K562 (cell line): ENCODE measurements at regions not wholly inside any gene's neighbourhood (a gene's known extent, or its start where the extent isn't known, plus 50 kb on each side); places are given as distances from the start of the nearest gene placed in this dataset.

Experiments used
- ATAC-seq: fragments of 200-7000 bp; cut with Tn5 transposase; 3 replicates; pipeline ENCODE4 v1.9.1; 2020; ENCODE audit warnings: moderate library complexity
- BruUV-seq: library from RNA; stranded (reverse); fragments of 400-500 nt; replicated peaks from 2 replicates; lab custom pipeline; 2021; lab: Mats Ljungman, UMichigan
- CTCF ChIA-PET: fragments of 300-600 bp; formaldehyde crosslinking; extraction: SDS; loops from one replicate; lab custom pipeline; 2021; ENCODE audit warnings: low intra/inter-chr PET ratio; lab: Yijun Ruan, JAX
- POLR2A ChIA-PET: fragments of 300-600, 350-650 bp; sonication (Branson Sonifier 250); formaldehyde crosslinking; extraction: SDS; loops from one replicate; lab custom pipeline; 2021; ENCODE audit warnings: antibody characterized with exemption, inconsistent platforms; lab: Yijun Ruan, JAX
- DNase-seq, 4 experiments: peaks; one replicate each; pipeline versions ENCODE4 v3.0.0 to v3.0.0-alpha.2; 2011 to 2018; ENCODE audit warnings: low spot score in 3 of 4, mixed read lengths in 3 of 4; ENCODE audit errors: extremely low read depth in 1 of 4
- FAIRE-seq: peaks from 2 replicates; lab custom pipeline; 2011; peaks lifted over from hg19 to GRCh38; lab: Jason Lieb, UNC
- H2AFZ ChIP-seq: 2 replicates; pipeline ENCODE4 v1.6.0; 2011; ENCODE audit warnings: low read depth, low read length, control low read depth, inconsistent platforms
- H3K27ac ChIP-seq: fragments of 200-600 bp; 3 replicates; pipeline ENCODE4 v1.8.0; 2011; ENCODE audit warnings: low read depth, mild to moderate bottlenecking, control low read depth, inconsistent platforms, low read length, moderate library complexity, mixed read lengths; ENCODE audit errors: extremely low read depth
- H3K27me3 ChIP-seq, 2 experiments: fragments of 300-600 bp in 1 of 2; 2 replicates in 1 of 2; 3 replicates in 1 of 2; pipeline versions ENCODE4 v1.6.0 to v1.8.0; 2011; ENCODE audit warnings: inconsistent platforms in 2 of 2, low read length in 2 of 2, mild to moderate bottlenecking in 1 of 2, mixed read lengths in 1 of 2, moderate library complexity in 1 of 2; ENCODE audit not compliant: control insufficient read depth in 2 of 2, insufficient read depth in 2 of 2
- H3K36me3 ChIP-seq: fragments of 300-600 bp; 3 replicates; pipeline ENCODE4 v1.8.0; 2011; ENCODE audit warnings: mild to moderate bottlenecking, low read length, inconsistent platforms; ENCODE audit not compliant: control insufficient read depth, insufficient read depth
- H3K4me1 ChIP-seq, 2 experiments: fragments of 200-600 bp in 1 of 2; replicated peaks in 1 of 2; 2 replicates in 1 of 2; 3 replicates in 1 of 2; pipeline versions ENCODE4 v1.5.1 to v1.8.0; 2011; ENCODE audit warnings: inconsistent platforms in 2 of 2, low read length in 2 of 2, mild to moderate bottlenecking in 1 of 2, mixed read lengths in 1 of 2, moderate library complexity in 1 of 2; ENCODE audit not compliant: control insufficient read depth in 2 of 2, insufficient read depth in 2 of 2
- H3K4me2 ChIP-seq: 2 replicates; pipeline ENCODE4 v1.6.1; 2011; ENCODE audit warnings: low read length, control low read depth, inconsistent platforms, mixed read lengths; ENCODE audit not compliant: insufficient read depth
- H3K4me3 ChIP-seq: fragments of 200-600 bp; sonication (generic), shearing (Covaris generic); 2 replicates; pipeline ENCODE4 v1.5.1; 2016; ENCODE audit warnings: control low read depth, inconsistent platforms
- H3K79me2 ChIP-seq: fragments of 200-600 bp; 3 replicates; pipeline ENCODE4 v1.8.0; 2011; ENCODE audit warnings: low read length, inconsistent platforms; ENCODE audit not compliant: control insufficient read depth, insufficient read depth
- H3K9ac ChIP-seq, 2 experiments: 2 replicates each; pipeline versions ENCODE4 v1.6.0 to v1.6.1; 2011; ENCODE audit warnings: low read depth in 2 of 2, low read length in 2 of 2, control low read depth in 1 of 2, inconsistent platforms in 1 of 2, mild to moderate bottlenecking in 1 of 2, mixed read lengths in 1 of 2; ENCODE audit not compliant: insufficient read depth in 1 of 2
- H3K9me1 ChIP-seq: one replicate; pipeline ENCODE4 v1.6.0; 2011; ENCODE audit warnings: inconsistent platforms, mild to moderate bottlenecking, low read length, moderate library complexity; ENCODE audit not compliant: control insufficient read depth, insufficient read depth
- H3K9me3 ChIP-seq: replicated peaks from 2 replicates; pipeline ENCODE4 v1.5.1; 2011; ENCODE audit warnings: low read depth, low read length, inconsistent platforms; ENCODE audit not compliant: control insufficient read depth, insufficient read depth
- H4K20me1 ChIP-seq: replicated peaks from 2 replicates; pipeline ENCODE4 v1.6.1; 2011; ENCODE audit warnings: low read length, inconsistent platforms, mixed read lengths; ENCODE audit not compliant: control insufficient read depth, insufficient read depth
- LEF1 ChIP-seq: fragments of 450-650 bp; IDR thresholded peaks from 2 replicates; pipeline ENCODE4 v1.6.1; 2016; ENCODE audit warnings: mild to moderate bottlenecking
- PRPF4 ChIP-seq: fragments of 200-400 bp; formaldehyde crosslinking; IDR thresholded peaks from one replicate; pipeline ENCODE4 v1.6.1; 2017; ENCODE audit warnings: low read length, low read depth, mild to moderate bottlenecking; ENCODE audit not compliant: insufficient read depth, poor library complexity, severe bottlenecking
- SMARCC2 ChIP-seq: fragments of 450-650 bp; IDR thresholded peaks from 2 replicates; pipeline ENCODE4 v1.6.1; 2017; ENCODE audit warnings: antibody characterized with exemption, moderate library complexity, mild to moderate bottlenecking, low read depth
- TAF15 ChIP-seq: fragments of 200-400 bp; formaldehyde crosslinking; IDR thresholded peaks from 2 replicates; pipeline ENCODE4 v1.6.1; 2017; ENCODE audit warnings: mild to moderate bottlenecking, low read depth, low read length, moderate library complexity
- ZNF124 ChIP-seq: sonication (generic); formaldehyde crosslinking; IDR thresholded peaks from 2 replicates; pipeline ENCODE4 v1.8.1; 2022; ENCODE audit warnings: missing genetic modification reagents
- ZNF175 ChIP-seq: fragments of 200-800 bp; sonication (Bioruptor generic); IDR thresholded peaks from 2 replicates; pipeline ENCODE4 v1.6.1; 2016; ENCODE audit warnings: low read depth, mild to moderate bottlenecking, missing genetic modification characterization, missing compliant biosample characterization
- WGBS: fragments of 100-300 bp; shearing (Covaris generic); methylation state at CpG from one replicate; pipeline ENCODE4 v1.1.6; 2016; ENCODE audit warnings: low coverage, mixed read lengths; ENCODE audit not compliant: insufficient coverage; ENCODE audit errors: missing lambda C conversion rate; 5-methylcytosine and 5-hydroxymethylcytosine counted together
- in situ Hi-C: fragments of 300-500 bp; cut with MboI; formaldehyde crosslinking; loops from 4 replicates; pipeline ENCODE4 v1.15.0; 2018; ENCODE audit warnings: inconsistent platforms, mixed read lengths
- intact Hi-C: fragments of 100-400 bp; cut with micrococcal nuclease; formaldehyde crosslinking; loops from 2 replicates; pipeline ENCODE4 v1.14.2; 2022
- TF ChIP-seq, protein P1 (sequence below): conservative IDR thresholded peaks from 2 replicates; pipeline ENCODE4 v1.6.1; 2011; ENCODE audit warnings: low read depth, mild to moderate bottlenecking, low read length; ENCODE audit not compliant: control insufficient read depth
- TF ChIP-seq, protein P2 (sequence below): sonication (generic); formaldehyde crosslinking; IDR thresholded peaks from 2 replicates; pipeline ENCODE4 v1.5.0; 2020; ENCODE audit warnings: missing genetic modification reagents

GRCh38 chr6:79812195-79812594 lies 135.2 kb downstream of the ELOVL4 start:
- FAIRE-seq (no peak), DNase-seq (no peak)
- H3K27me3 ChIP-seq = peaks cover 5 to 6% of the 10 kb centered on the region in 2 experiments; a peak in 2 of 5 replicates
- no peak overlapping the region for H2AFZ ChIP-seq
- H3K9me3 ChIP-seq = no peaks in the 10 kb centered on the region
- H3K9me1 ChIP-seq = no peaks in the 10 kb centered on the region
- H3K79me2 ChIP-seq = no peaks in the 10 kb centered on the region
- H3K4me1 ChIP-seq = no peaks in the 10 kb centered on the region
- H3K27ac ChIP-seq = no peak overlapping the region
- TF ChIP-seq, protein P1, sequence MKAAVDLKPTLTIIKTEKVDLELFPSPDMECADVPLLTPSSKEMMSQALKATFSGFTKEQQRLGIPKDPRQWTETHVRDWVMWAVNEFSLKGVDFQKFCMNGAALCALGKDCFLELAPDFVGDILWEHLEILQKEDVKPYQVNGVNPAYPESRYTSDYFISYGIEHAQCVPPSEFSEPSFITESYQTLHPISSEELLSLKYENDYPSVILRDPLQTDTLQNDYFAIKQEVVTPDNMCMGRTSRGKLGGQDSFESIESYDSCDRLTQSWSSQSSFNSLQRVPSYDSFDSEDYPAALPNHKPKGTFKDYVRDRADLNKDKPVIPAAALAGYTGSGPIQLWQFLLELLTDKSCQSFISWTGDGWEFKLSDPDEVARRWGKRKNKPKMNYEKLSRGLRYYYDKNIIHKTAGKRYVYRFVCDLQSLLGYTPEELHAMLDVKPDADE = no peak
- TF ChIP-seq PRPF4 = no peak
- no peak for TF ChIP-seq SMARCC2
- no peak for TF ChIP-seq LEF1
- no peak for TF ChIP-seq ZNF175 (CRISPR knock-in tag)
- TF ChIP-seq TAF15 = no peak
- TF ChIP-seq ZNF124 (CRISPR knock-in tag) = no peak
- TF ChIP-seq, protein P2, sequence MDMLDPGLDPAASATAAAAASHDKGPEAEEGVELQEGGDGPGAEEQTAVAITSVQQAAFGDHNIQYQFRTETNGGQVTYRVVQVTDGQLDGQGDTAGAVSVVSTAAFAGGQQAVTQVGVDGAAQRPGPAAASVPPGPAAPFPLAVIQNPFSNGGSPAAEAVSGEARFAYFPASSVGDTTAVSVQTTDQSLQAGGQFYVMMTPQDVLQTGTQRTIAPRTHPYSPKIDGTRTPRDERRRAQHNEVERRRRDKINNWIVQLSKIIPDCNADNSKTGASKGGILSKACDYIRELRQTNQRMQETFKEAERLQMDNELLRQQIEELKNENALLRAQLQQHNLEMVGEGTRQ = no peak
- TF ChIP-seq, all 486 proteins: peak for 0
- intact Hi-C loops (loop anchor here (1.0 kb wide), 1 partner anchor 52 kb away; no protein-coding TSS in a partner anchor), in situ Hi-C loops (no loop called here)
- POLR2A ChIA-PET = interaction anchor here (0.7 kb wide), 1 partner anchor 34 kb away, joined by 3 read pairs; no protein-coding TSS in a partner anchor
- Histone ChIP-seq H4K20me1 (no peaks in the 10 kb centered on the region), H3K36me3 (no peaks in the 10 kb centered on the region), H3K4me2 (no peak overlapping the region), H3K9ac (no peak overlapping the region), H3K4me3 (no peak overlapping the region)
- WGBS = 2% methylated on average over 8 of the region's 8 CpGs
- CTCF ChIA-PET = no interaction called here
- no peak for ATAC-seq
- BruUV-seq = no TSS peak
